ENCODE measurements at regions not wholly inside any gene's neighbourhood (a gene's known extent, or its start where the extent isn't known, plus 50 kb on each side); places are given as distances from the start of the nearest gene placed in this dataset.
"Not testable (repeated sequence)": the region's sequence is repeated elsewhere in the genome, so short reads cannot be mapped to it uniquely, and the experiment has no call there.

- no peak for DNase-seq (ENCODE audit: low read depth)
These were observed 392.8 kb downstream of the SEC23A start for GRCh38 chr14:38710196-38710595.

- no peak for DNase-seq (ENCODE audit: low read depth)
These were observed 397.8 kb downstream of the SEC23A start for GRCh38 chr14:38705220-38705619.

- DNase-seq (ENCODE audit: low read depth): no peak
These were observed 398.8 kb downstream of the SEC23A start for GRCh38 chr14:38704220-38704619.

GRCh38 chr14:38696925-38697324 is 406.1 kb downstream of the SEC23A start:
- DNase-seq (ENCODE audit: low read depth): no peak

- DNase-seq (ENCODE audit: low read depth): no peak
These were observed 409.6 kb downstream of the SEC23A start for GRCh38 chr14:38693423-38693822.

- DNase-seq (ENCODE audit: low read depth): no peak
These were observed 413.1 kb upstream of the CLEC14A start for GRCh38 chr14:38669027-38669426.

GRCh38 chr14:38663382-38663781 is 407.5 kb upstream of the CLEC14A start:
- DNase-seq (ENCODE audit: low read depth): no peak

- DNase-seq (ENCODE audit: low read depth): no peak
These were observed 406.9 kb upstream of the CLEC14A start for GRCh38 chr14:38662781-38663180.

GRCh38 chr14:38646391-38646790 is 390.5 kb upstream of the CLEC14A start:
- DNase-seq (ENCODE audit: low read depth): no peak

GRCh38 chr14:38634913-38635312 is 379.0 kb upstream of the CLEC14A start:
- DNase-seq (ENCODE audit: low read depth): not testable (repeated sequence)

GRCh38 chr14:38629412-38629811 is 373.5 kb upstream of the CLEC14A start:
- no peak for DNase-seq (ENCODE audit: low read depth)

- no peak for DNase-seq (ENCODE audit: low read depth)
These were observed 371.3 kb upstream of the CLEC14A start for GRCh38 chr14:38627163-38627562.

GRCh38 chr14:38623661-38624060 is 367.8 kb upstream of the CLEC14A start:
- DNase-seq (ENCODE audit: low read depth): no peak

GRCh38 chr14:38618514-38618913 is 362.6 kb upstream of the CLEC14A start:
- DNase-seq (ENCODE audit: low read depth): no peak

GRCh38 chr14:38616959-38617358 is 361.1 kb upstream of the CLEC14A start:
- no peak for DNase-seq (ENCODE audit: low read depth)

GRCh38 chr14:38611928-38612327 is 356.0 kb upstream of the CLEC14A start:
- no peak for DNase-seq (ENCODE audit: low read depth)

- DNase-seq (ENCODE audit: low read depth): no peak
These were observed 352.4 kb upstream of the CLEC14A start for GRCh38 chr14:38608244-38608643.

GRCh38 chr14:38605193-38606114 is 349.6 kb upstream of the CLEC14A start:
- DNase-seq (ENCODE audit: low read depth): no peak

GRCh38 chr14:38600572-38600971 is 344.7 kb upstream of the CLEC14A start:
- not testable (repeated sequence) for DNase-seq (ENCODE audit: low read depth)

GRCh38 chr14:38593476-38593875 is 337.6 kb upstream of the CLEC14A start:
- DNase-seq (ENCODE audit: low read depth): no peak

GRCh38 chr14:38592764-38593442 is 337.0 kb upstream of the CLEC14A start:
- DNase-seq (ENCODE audit: low read depth): no peak

GRCh38 chr14:38589747-38590350 is 334.0 kb upstream of the CLEC14A start:
- DNase-seq (ENCODE audit: low read depth): no peak

- DNase-seq (ENCODE audit: low read depth): no peak
These were observed 327.6 kb upstream of the CLEC14A start for GRCh38 chr14:38583471-38583870.
